Endothelial cell of hepatic sinusoid (primary cell): ENCODE measurements at regions not wholly inside any gene's neighbourhood (a gene's known extent, or its start where the extent isn't known, plus 50 kb on each side); places are given as distances from the start of the nearest gene placed in this dataset.

Experiments used
- in situ Hi-C: cut with HindIII; loops from 2 replicates; pipeline ENCODE4 v1.10.0; 2017; ENCODE audit warnings: low sequenced_read_pairs

GRCh38 chr2:104787298-104788065 lies 66.4 kb upstream of the POU3F3 start:
- in situ Hi-C loops, result no loop called here

GRCh38 chr2:104788742-104789455 lies 65.0 kb upstream of the POU3F3 start:
- in situ Hi-C loops, result no loop called here

GRCh38 chr2:104790100-104790811 lies 63.7 kb upstream of the POU3F3 start:
- in situ Hi-C loops, result loop anchor here (5.0 kb wide), 1 partner anchor 107 kb away; no protein-coding TSS in a partner anchor

GRCh38 chr2:104790901-104791495 lies 62.9 kb upstream of the POU3F3 start:
- in situ Hi-C loops, result loop anchor here (5.0 kb wide), 1 partner anchor 106 kb away; no protein-coding TSS in a partner anchor

GRCh38 chr2:104793966-104794365 lies 59.9 kb upstream of the POU3F3 start:
- in situ Hi-C loops, result loop anchor here (5.0 kb wide), 1 partner anchor 103 kb away; no protein-coding TSS in a partner anchor

GRCh38 chr2:104794441-104794840 lies 59.5 kb upstream of the POU3F3 start:
- in situ Hi-C loops, result loop anchor here (5.0 kb wide), 1 partner anchor 103 kb away; no protein-coding TSS in a partner anchor
